Loucy (cell line): ENCODE measurements at regions not wholly inside any gene's neighbourhood (a gene's known extent, or its start where the extent isn't known, plus 50 kb on each side); places are given as distances from the start of the nearest gene placed in this dataset.

Experiments used
- H2AFZ ChIP-seq: fragments of 200-600 bp; sonication (generic); 2 replicates; pipeline ENCODE4 v1.6.0; 2016; ENCODE audit warnings: antibody characterized with exemption, mild to moderate bottlenecking, low read length, moderate library complexity
- H3F3A ChIP-seq: fragments of 200-600 bp; 2 replicates; pipeline ENCODE4 v1.6.0; 2016; ENCODE audit warnings: antibody characterized with exemption, low read depth, mild to moderate bottlenecking
- H3K27me3 ChIP-seq: fragments of 200-600 bp; sonication (generic); 2 replicates; pipeline ENCODE4 v1.6.1; 2014; ENCODE audit warnings: low read length, mild to moderate bottlenecking; ENCODE audit not compliant: insufficient read depth, poor library complexity, severe bottlenecking
- H3K36me3 ChIP-seq: fragments of 200-600 bp; sonication (generic); 2 replicates; pipeline ENCODE4 v1.6.1; 2016; ENCODE audit warnings: low read length; ENCODE audit not compliant: insufficient read depth
- H3K4me1 ChIP-seq: fragments of 200-600 bp; sonication (generic); 2 replicates; pipeline ENCODE4 v1.5.1; 2014; ENCODE audit warnings: low read length, mild to moderate bottlenecking; ENCODE audit not compliant: insufficient read depth, poor library complexity, severe bottlenecking
- H3K4me2 ChIP-seq: fragments of 200-600 bp; sonication (generic); 2 replicates; pipeline ENCODE4 v1.6.0; 2014; ENCODE audit warnings: antibody characterized with exemption, low read length, low read depth, mild to moderate bottlenecking; ENCODE audit not compliant: poor library complexity, severe bottlenecking
- H3K4me3 ChIP-seq: fragments of 200-600 bp; sonication (generic); 2 replicates; pipeline ENCODE4 v1.5.1; 2014; ENCODE audit warnings: low read length, mild to moderate bottlenecking, mixed read lengths; ENCODE audit not compliant: poor library complexity, severe bottlenecking
- H3K79me2 ChIP-seq: fragments of 200-600 bp; sonication (generic); 2 replicates; pipeline ENCODE4 v1.6.1; 2014; ENCODE audit warnings: low read length; ENCODE audit not compliant: insufficient read depth
- H3K9ac ChIP-seq: fragments of 200-600 bp; sonication (generic); 2 replicates; pipeline ENCODE4 v1.6.0; 2014; ENCODE audit warnings: mild to moderate bottlenecking, low read depth, low read length, moderate library complexity; ENCODE audit not compliant: poor library complexity, severe bottlenecking
- H3K9me2 ChIP-seq: fragments of 200-600 bp; sonication (generic); replicated peaks from 2 replicates; pipeline ENCODE4 v1.6.1; 2016; ENCODE audit warnings: low read depth, low read length, mixed read lengths
- H3K9me3 ChIP-seq: fragments of 200-600 bp; sonication (generic); 2 replicates; pipeline ENCODE4 v1.6.1; 2014; ENCODE audit warnings: mild to moderate bottlenecking, antibody characterized with exemption, low read length, low read depth; ENCODE audit not compliant: insufficient read depth
- H4K20me1 ChIP-seq: fragments of 200-600 bp; sonication (generic); 2 replicates; pipeline ENCODE4 v1.6.0; 2014; ENCODE audit warnings: antibody characterized with exemption, low read length, mild to moderate bottlenecking; ENCODE audit not compliant: insufficient read depth, poor library complexity, severe bottlenecking
- EZH2phosphoT487 ChIP-seq: fragments of 200-600 bp; IDR thresholded peaks from 2 replicates; pipeline ENCODE4 v1.6.1; 2018; ENCODE audit warnings: antibody characterized with exemption, mild to moderate bottlenecking, moderate library complexity, borderline replicate concordance
- TF ChIP-seq, protein P1 (sequence below): fragments of 200-600 bp; sonication (generic); conservative IDR thresholded peaks from 2 replicates; pipeline ENCODE4 v1.5.1; 2014; ENCODE audit warnings: mild to moderate bottlenecking, antibody characterized with exemption, low read length

DNA sequence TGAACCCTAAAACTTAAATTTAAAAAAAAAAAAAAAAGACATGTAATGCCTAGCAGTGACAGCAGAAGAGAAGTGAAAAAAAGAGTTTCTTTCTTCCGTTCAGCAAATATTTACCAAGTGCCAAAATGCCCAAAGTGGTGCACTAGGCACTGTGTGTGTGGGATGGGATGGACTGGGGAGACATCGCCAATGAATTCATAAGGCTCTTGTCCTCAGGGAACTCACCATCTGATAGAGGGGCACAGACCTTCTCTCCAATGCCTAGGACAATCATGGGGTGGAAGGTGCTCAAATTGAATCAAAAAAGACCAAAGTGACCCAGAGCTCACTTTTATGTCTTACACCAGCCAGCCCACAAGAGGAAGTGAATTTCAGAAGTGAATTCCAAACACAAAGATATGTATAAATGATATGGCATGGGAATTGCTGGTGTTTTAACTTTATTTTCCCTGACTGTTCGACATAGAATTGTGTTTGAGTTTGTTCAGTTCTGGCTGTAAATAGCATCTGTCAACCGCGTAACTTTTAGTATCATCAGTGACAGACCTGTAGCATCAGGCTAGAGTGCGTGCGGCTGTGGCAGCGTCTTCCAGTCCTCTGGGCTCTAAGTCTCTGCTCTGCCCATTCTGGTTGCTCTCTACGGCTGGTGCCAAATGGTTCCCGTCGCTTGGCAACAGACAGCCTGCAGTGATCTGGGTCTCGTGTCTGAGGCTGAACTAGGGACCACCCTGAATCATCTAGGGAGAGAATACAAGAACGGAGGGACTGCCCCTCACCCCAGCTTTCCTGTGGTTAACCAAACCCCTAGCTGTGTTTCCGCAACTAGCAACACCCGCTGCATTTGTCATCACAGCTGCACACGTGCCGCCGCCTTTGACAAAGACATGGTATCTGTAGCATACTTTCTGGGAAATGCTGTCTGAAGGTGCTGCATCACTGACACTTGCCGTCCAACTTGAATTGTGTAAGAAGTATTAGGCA, 154.0 kb upstream of the THBS1 start:
- Histone ChIP-seq H3F3A (peaks cover 12% of the 10 kb centered on the region; the same call in 1 of the 2 replicates), H3K9ac (peak overlapping the region; percentile 55), H3K4me2 (peak overlapping the region; percentile 86), H2AFZ (peak overlapping the region; percentile 60; the same call in 1 of the 2 replicates), H3K9me2 (no peaks in the 10 kb centered on the region), H3K4me1 (peaks cover 44% of the 10 kb centered on the region), H4K20me1 (no peaks in the 10 kb centered on the region), H3K9me3 (no peaks in the 10 kb centered on the region), H3K79me2 (no peaks in the 10 kb centered on the region), H3K4me3 (peak overlapping the region; percentile 71), H3K36me3 (no peaks in the 10 kb centered on the region), H3K27me3 (no peaks in the 10 kb centered on the region)
- TF ChIP-seq EZH2phosphoT487 = no peak

DNA sequence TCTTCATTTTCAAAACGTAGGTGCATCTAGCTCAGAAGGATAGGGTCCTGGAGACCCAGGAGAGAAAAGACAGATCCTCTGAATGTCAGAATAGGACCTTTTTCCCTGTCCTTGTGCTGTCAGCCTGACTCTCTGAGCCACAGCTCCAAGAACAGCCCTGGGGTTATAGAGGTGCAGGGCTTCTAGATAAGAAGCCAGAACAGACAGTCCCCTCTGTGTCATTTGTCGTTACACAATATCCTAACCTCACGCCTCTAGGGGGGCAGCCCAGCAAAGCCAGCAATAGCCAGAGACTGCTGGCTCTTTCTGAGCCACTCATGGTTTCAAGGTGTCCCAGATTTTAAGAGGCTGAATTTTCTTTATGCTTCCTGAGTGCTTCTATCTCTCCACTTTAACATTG, 153.2 kb upstream of the THBS1 start:
- Histone ChIP-seq H3K9me2 (no peaks in the 10 kb centered on the region), H4K20me1 (no peaks in the 10 kb centered on the region), H3K9me3 (no peaks in the 10 kb centered on the region), H3K4me2 (peak overlapping the region; percentile 86), H3K79me2 (no peaks in the 10 kb centered on the region), H2AFZ (peak overlapping the region; percentile 19; the same call in 1 of the 2 replicates), H3K4me1 (peaks cover 44% of the 10 kb centered on the region), H3K27me3 (no peaks in the 10 kb centered on the region), H3F3A (peaks cover 12% of the 10 kb centered on the region; the same call in 1 of the 2 replicates), H3K36me3 (no peaks in the 10 kb centered on the region), H3K4me3 (peak overlapping the region; percentile 62), H3K9ac (peak overlapping the region; percentile 55)
- no peak for TF ChIP-seq EZH2phosphoT487
- TF ChIP-seq, protein P1, sequence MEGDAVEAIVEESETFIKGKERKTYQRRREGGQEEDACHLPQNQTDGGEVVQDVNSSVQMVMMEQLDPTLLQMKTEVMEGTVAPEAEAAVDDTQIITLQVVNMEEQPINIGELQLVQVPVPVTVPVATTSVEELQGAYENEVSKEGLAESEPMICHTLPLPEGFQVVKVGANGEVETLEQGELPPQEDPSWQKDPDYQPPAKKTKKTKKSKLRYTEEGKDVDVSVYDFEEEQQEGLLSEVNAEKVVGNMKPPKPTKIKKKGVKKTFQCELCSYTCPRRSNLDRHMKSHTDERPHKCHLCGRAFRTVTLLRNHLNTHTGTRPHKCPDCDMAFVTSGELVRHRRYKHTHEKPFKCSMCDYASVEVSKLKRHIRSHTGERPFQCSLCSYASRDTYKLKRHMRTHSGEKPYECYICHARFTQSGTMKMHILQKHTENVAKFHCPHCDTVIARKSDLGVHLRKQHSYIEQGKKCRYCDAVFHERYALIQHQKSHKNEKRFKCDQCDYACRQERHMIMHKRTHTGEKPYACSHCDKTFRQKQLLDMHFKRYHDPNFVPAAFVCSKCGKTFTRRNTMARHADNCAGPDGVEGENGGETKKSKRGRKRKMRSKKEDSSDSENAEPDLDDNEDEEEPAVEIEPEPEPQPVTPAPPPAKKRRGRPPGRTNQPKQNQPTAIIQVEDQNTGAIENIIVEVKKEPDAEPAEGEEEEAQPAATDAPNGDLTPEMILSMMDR = no peak

DNA sequence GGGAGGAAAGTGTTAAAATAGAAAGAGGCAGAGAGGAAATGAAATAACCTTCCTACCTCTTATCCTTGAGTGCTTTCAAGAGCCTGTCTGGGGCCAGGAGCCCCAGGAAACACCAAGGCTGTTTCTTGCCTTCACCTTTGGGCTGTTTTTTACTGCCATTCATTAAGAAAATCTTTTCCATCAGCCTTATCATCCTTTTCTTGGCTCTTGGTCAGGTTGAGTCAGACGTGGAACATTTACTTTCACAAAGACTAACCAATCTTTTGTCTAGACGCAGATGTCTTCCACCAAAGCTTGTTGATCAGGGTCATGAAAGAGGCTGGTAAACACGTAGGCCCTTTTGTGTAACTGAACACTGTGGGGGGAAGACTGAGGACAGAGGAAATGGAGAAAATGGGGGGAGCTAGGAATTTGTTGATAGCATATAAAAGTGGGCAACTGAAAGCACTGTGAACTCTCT, 151.0 kb upstream of the THBS1 start:
- H3K36me3 ChIP-seq = no peaks in the 10 kb centered on the region
- H3F3A ChIP-seq = peaks cover 12% of the 10 kb centered on the region; the same call in 1 of the 2 replicates
- no peaks in the 10 kb centered on the region for H4K20me1 ChIP-seq
- no peaks in the 10 kb centered on the region for H3K79me2 ChIP-seq
- peaks cover 44% of the 10 kb centered on the region for H3K4me1 ChIP-seq
- H3K4me2 ChIP-seq = peak overlapping the region; percentile 58
- H3K9ac ChIP-seq = peak overlapping the region; percentile 17
- no peaks in the 10 kb centered on the region for H3K9me3 ChIP-seq
- no peak for TF ChIP-seq EZH2phosphoT487
- TF ChIP-seq, protein P1 = no peak
- no peaks in the 10 kb centered on the region for H3K27me3 ChIP-seq
- H2AFZ ChIP-seq = peak overlapping the region; percentile 71
- peak overlapping the region; percentile 35 for H3K4me3 ChIP-seq
- no peaks in the 10 kb centered on the region for H3K9me2 ChIP-seq
